ENCODE measurements at regions not wholly inside any gene's neighbourhood (a gene's known extent, or its start where the extent isn't known, plus 50 kb on each side); places are given as distances from the start of the nearest gene placed in this dataset.

DNA sequence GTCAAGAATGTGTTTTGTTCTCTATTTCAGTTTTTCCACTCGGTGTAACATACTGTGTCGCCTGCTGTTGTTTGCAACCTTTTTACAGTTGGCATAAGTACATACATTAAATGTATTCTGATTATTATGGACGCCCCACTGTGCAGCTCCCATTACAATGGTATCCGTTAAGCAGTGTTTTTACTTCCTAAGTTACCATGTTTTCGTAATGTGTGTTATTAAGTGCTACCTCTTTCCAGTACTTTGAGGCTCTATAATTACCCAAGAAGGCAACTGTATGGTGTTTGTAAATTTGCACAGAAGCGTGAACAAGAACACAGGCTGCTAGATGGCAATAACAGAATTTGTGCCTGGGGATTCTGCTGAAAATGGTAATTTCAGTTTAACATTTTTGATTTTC, 568.0 kb upstream of the MARCKS start:
- DNase-seq: no peak
- ChIA-PET POLR2A (no interaction called here), CTCF (interaction anchor here (0.6 to 1.1 kb wide), 4 partner anchors 12 to 990 kb away, joined by 3 read pairs; no protein-coding TSS in a partner anchor)
- 94% methylated on average over 6 of the region's 6 CpGs for WGBS (ENCODE audit: low lambda C conversion rate)
- Histone ChIP-seq H3K4me2 (no peak overlapping the region), H2AFZ (ENCODE audit: low read depth) (no peak overlapping the region), H3K79me2 (ENCODE audit: insufficient read depth) (no peaks in the 10 kb centered on the region), H3F3A (replicated peaks; ENCODE audit: insufficient read depth) (peaks cover 8% of the 10 kb centered on the region), H3K9ac (no peak overlapping the region), H3K36me3 (replicated peaks in 1 of 2; ENCODE audit: control insufficient read depth in 1 of 2, insufficient read depth in 2 of 2, low read length in 1 of 2) (no peaks in the 10 kb centered on the region), H3K27ac (ENCODE audit: low read depth in 2 of 2, low read length in 1 of 2) (no peak overlapping the region), H3K27me3 (ENCODE audit: insufficient read depth) (no peaks in the 10 kb centered on the region), H3K9me2 (no peaks in the 10 kb centered on the region), H3K9me3 (peaks cover 13% of the 10 kb centered on the region; the same call in 1 of the 2 replicates), H3K4me3 (ENCODE audit: low read depth in 2 of 2, low read length in 1 of 2) (no peak overlapping the region), H4K20me1 (ENCODE audit: insufficient read depth) (no peaks in the 10 kb centered on the region), H3K4me1 (ENCODE audit: control insufficient read depth in 1 of 2, insufficient read depth in 2 of 2, low read depth in 1 of 2, low read length in 1 of 2) (no peaks in the 10 kb centered on the region; a peak in 1 of 4 replicates)
- TF ChIP-seq, protein P1, sequence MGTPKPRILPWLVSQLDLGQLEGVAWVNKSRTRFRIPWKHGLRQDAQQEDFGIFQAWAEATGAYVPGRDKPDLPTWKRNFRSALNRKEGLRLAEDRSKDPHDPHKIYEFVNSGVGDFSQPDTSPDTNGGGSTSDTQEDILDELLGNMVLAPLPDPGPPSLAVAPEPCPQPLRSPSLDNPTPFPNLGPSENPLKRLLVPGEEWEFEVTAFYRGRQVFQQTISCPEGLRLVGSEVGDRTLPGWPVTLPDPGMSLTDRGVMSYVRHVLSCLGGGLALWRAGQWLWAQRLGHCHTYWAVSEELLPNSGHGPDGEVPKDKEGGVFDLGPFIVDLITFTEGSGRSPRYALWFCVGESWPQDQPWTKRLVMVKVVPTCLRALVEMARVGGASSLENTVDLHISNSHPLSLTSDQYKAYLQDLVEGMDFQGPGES (IDR thresholded peaks at IDR 0.05; ENCODE audit: low read depth, low read length): no peak
- TF ChIP-seq SMC3 (IDR thresholded peaks at IDR 0.05; ENCODE audit: low read depth, low read length) (no peak), TAF1 (IDR thresholded peaks at IDR 0.05; ENCODE audit: borderline replicate concordance, low read depth, low read length) (no peak), NRF1 (IDR thresholded peaks at IDR 0.05; ENCODE audit: low read depth, low read length) (no peak)

DNA sequence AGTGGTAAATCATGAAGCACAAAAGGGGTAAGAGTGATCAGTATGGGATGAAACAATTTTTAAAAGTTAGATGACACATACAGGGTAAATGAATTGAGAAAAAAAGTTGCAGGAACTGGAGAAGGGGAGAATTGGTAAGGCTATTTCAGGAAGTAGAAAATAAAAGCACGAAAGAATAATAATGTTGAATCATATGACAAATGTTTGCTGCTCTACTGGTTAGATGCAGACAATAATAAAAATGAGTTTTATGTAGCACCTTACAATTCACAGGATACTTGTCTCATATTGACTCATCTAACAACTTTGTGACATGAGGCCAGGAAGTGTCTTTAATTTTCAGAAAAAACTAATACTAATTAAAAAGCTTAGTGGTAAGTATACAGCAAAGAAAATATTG, 566.5 kb upstream of the MARCKS start:
- no peaks in the 10 kb centered on the region for H3K79me2 ChIP-seq (ENCODE audit: insufficient read depth)
- H3F3A ChIP-seq (replicated peaks; ENCODE audit: insufficient read depth): peaks cover 8% of the 10 kb centered on the region
- ChIA-PET CTCF (interaction anchor here (0.9 to 1.3 kb wide), 2 partner anchors 12 to 16 kb away, joined by 3 read pairs; no protein-coding TSS in a partner anchor), POLR2A (no interaction called here)
- H3K27ac ChIP-seq (ENCODE audit: low read depth in 2 of 2, low read length in 1 of 2): no peak overlapping the region
- H3K27me3 ChIP-seq (ENCODE audit: insufficient read depth): no peaks in the 10 kb centered on the region
- no peak overlapping the region for H3K9ac ChIP-seq
- no peak overlapping the region for H3K4me3 ChIP-seq (ENCODE audit: low read depth in 2 of 2, low read length in 1 of 2)
- H3K4me2 ChIP-seq: no peak overlapping the region
- H2AFZ ChIP-seq (ENCODE audit: low read depth): no peak overlapping the region
- no peaks in the 10 kb centered on the region; a peak in 1 of 4 replicates for H3K4me1 ChIP-seq (ENCODE audit: control insufficient read depth in 1 of 2, insufficient read depth in 2 of 2, low read depth in 1 of 2, low read length in 1 of 2)
- whole genome bisulfite sequencing (ENCODE audit: low lambda C conversion rate): 91% methylated on average over 1 of the region's 1 CpG
- no peak for TF ChIP-seq NRF1 (IDR thresholded peaks at IDR 0.05; ENCODE audit: low read depth, low read length)
- TF ChIP-seq, protein P2, sequence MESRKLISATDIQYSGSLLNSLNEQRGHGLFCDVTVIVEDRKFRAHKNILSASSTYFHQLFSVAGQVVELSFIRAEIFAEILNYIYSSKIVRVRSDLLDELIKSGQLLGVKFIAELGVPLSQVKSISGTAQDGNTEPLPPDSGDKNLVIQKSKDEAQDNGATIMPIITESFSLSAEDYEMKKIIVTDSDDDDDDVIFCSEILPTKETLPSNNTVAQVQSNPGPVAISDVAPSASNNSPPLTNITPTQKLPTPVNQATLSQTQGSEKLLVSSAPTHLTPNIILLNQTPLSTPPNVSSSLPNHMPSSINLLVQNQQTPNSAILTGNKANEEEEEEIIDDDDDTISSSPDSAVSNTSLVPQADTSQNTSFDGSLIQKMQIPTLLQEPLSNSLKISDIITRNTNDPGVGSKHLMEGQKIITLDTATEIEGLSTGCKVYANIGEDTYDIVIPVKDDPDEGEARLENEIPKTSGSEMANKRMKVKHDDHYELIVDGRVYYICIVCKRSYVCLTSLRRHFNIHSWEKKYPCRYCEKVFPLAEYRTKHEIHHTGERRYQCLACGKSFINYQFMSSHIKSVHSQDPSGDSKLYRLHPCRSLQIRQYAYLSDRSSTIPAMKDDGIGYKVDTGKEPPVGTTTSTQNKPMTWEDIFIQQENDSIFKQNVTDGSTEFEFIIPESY (IDR thresholded peaks at IDR 0.05; ENCODE audit: borderline replicate concordance, low read depth): no peak
- TF ChIP-seq GATA2 (CRISPR knock-in tag; IDR thresholded peaks at IDR 0.05): no peak
- no peak for TF ChIP-seq GABPA (IDR thresholded peaks at IDR 0.05; ENCODE audit: low read depth)
- TF ChIP-seq YY1 (IDR thresholded peaks at IDR 0.05; ENCODE audit: low read depth): no peak
- no peak for TF ChIP-seq EZH2phosphoT487 (IDR thresholded peaks at IDR 0.05; ENCODE audit: borderline replicate concordance, low read depth)
- TF ChIP-seq MXI1 (IDR thresholded peaks at IDR 0.05; ENCODE audit: low read depth, low read length): no peak
- no peak for TF ChIP-seq NFIC (IDR thresholded peaks at IDR 0.05; ENCODE audit: borderline replicate concordance)
- TF ChIP-seq, protein P3, sequence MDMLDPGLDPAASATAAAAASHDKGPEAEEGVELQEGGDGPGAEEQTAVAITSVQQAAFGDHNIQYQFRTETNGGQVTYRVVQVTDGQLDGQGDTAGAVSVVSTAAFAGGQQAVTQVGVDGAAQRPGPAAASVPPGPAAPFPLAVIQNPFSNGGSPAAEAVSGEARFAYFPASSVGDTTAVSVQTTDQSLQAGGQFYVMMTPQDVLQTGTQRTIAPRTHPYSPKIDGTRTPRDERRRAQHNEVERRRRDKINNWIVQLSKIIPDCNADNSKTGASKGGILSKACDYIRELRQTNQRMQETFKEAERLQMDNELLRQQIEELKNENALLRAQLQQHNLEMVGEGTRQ (IDR thresholded peaks at IDR 0.05; ENCODE audit: borderline replicate concordance, low read depth, low read length): no peak
- no peaks in the 10 kb centered on the region for H3K36me3 ChIP-seq (replicated peaks in 1 of 2; ENCODE audit: control insufficient read depth in 1 of 2, insufficient read depth in 2 of 2, low read length in 1 of 2)
- H4K20me1 ChIP-seq (ENCODE audit: insufficient read depth): no peaks in the 10 kb centered on the region
- no peaks in the 10 kb centered on the region for H3K9me2 ChIP-seq
- DNase-seq: no peak
- H3K9me3 ChIP-seq: peaks cover 11% of the 10 kb centered on the region; the same call in 1 of the 2 replicates

All from SK-N-SH (cell line).